ENCODE measurements at regions not wholly inside any gene's neighbourhood (a gene's known extent, or its start where the extent isn't known, plus 50 kb on each side); places are given as distances from the start of the nearest gene placed in this dataset.

DNA sequence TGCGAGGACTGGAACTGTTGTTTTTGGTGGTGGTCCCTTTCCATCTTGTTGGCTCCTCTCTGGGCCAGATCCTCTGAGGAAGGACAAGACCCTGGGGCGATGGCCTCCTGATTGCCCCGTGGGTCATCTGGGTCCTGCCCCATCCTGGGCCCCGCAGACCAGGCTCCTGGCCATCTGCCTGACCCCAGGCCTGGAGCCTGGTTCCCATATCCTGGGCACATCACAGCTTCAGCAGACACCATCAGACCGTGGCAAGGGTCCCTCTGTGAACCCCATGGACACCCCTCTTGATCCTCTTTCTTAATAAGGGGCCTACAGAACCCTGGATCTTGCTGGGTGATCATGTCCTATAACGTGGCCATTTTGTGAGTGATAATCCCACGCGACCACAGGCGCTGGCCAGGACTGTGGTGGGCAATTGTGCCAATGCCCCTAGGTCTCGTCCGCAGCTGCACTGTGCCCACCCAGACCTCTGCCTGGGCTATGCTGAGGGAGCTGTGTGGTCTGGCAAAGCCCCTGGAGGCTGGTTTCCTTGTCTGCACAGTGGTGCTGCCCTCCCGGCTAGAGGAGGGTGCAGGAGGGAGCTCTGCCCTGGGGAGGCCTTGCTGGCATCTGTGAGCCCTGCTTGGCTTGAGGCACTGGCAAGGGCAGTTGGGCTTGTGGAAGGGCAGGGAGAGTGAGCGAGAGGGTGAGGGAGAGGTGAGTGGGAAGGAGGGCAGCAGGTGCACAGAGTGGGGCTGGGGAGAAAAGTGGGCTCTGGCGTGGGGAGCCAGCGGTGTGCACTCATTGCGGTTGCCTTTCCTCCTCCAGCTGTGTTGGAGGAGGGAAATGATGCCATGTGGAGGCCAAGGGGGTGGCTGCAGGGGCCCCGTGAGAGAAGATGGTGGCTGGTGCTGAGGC is 53.1 kb upstream of the PRR23E start:
- no peak for DNase-seq

DNA sequence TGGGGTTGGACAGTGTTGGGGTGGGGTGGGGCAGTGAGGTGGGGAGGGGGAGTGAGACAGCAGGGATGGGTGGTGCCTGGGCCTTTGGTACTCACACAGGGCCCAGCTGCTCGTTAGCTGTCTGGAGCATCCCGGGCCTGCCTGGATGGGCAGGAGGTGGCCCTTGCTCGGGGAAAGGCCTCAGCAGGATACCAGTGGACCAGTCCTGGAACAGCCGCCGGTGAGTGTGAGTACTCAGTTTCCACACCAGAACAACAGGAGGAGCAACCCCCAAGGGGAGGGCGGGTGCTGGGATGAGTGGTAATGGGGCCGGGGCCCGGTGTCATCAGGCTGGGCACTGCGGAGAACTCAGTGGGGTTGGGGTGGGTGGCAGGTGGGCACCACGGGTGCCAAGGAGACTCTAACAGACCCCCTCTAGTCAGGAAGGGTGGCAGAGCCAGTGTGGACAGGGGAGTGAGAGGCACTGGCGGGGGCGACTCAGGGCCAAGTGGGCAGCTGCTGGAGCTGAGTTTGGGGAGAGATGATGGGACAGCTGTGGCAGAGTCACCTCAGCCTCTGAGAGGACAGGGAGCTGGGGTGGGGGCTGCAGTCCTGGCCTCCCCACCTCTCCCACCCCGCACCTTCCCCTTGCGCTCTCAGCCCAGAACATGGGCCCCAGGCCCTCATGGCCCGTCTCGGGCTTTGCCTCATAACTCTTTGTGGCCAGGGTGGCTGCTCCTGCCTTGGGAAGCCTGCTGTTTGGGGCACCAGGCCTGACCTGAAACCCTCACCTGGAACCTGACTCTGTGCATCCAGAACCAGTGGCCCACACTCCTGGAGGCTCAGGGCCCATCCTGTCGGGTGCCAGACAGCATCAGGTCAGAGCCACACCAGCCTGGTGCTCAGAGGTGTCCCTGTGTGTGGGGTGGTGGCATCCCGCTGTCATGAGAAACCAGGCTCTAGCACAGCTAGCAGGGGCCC is 52.1 kb upstream of the PRR23E start:
- DNase-seq = no peak

DNA sequence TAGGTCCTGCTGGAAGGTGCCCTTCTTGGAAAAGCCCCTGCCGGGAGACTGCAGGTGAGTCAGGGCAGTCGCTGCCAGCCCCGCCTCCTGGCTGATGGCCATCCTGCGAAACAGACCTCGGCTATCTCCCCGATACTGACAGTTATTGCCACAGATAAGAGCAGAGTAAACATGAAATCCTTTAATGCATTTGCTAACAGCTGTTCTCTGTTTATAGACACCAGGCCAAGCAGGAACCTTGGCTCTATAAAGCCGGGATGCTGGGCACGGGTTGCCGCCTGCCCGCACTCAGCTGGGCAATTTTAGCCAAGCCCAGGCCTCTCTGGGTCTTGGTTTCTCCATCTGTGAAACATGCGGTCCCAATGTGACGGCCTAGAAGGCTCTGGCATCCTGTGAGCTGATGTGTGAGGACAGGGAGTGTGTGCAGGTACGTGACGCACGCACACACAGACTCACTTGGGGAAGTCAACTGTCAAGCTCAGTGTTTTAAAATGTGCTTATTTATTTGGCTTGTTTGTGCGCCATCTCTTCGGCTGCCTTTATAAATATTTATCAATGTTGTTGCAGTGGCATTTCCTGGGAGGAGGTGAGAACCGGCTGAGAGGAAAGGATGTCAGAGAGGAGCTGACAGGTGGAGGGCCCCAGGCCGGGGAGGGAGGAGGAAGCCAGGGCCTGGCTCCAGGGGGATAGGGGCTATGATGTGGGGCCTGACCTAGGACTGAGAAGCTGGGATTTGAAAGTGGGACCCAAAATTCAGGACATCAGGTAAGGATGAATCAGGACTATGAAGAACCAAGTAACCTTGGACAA is 50.8 kb upstream of the PRR23E start:
- no peak for DNase-seq
